HG03432 (cell line): ENCODE measurements at regions not wholly inside any gene's neighbourhood (a gene's known extent, or its start where the extent isn't known, plus 50 kb on each side); places are given as distances from the start of the nearest gene placed in this dataset.

Source experiments
- ATAC-seq: cut with Tn5 transposase; IDR thresholded peaks from one replicate; pipeline ENCODE4 v1.9.1; 2021; ENCODE audit warnings: mild to moderate bottlenecking, moderate library complexity; ENCODE audit not compliant: unreplicated experiment

GRCh38 chr13:33612641-33613638 lies 205.0 kb upstream of the RFC3 start:
- peak; percentile 81 for ATAC-seq

- ATAC-seq = no peak
Measured at GRCh38 chr13:33615436-33615835, 202.5 kb upstream of the RFC3 start.

DNA sequence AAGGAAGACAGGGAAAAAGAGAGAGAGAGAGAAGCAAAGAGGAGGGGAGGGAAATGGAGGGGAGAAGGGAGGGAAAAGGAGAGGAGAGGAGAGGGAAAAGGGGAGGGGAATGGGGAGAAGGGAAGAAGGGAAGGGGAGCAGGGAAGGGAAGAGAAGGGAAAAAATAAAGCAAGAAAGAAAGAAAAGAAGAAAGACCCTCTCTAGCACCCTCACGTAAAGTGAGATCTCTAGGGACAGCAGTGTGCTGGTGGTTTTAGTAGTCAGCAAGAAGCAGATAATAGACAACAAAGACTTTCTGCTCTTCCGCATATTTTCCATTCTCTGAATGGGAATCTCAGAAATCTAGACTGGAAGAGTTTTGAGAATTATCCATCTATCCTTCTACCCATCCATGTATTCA lies 201.8 kb upstream of the RFC3 start:
- ATAC-seq = no peak

DNA sequence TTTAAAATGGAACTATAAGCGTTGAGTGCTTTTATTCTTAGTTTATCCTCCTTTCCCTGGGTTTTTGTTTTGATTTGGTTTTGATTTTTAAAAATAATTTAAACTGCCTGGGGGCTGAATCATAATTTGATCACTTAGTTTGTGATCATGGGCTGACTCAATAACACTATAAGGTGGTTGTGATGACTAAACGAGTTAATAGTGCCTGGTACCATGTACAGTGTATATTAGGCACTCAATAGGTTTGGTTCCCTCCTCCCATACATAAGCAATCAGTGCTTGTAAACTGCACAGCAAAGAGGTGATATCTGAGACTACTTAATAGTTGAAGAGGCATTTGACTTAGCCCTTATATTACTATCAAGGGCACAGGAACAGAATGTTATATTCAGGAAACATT lies 200.9 kb upstream of the RFC3 start:
- no peak for ATAC-seq

- no peak for ATAC-seq
Measured at GRCh38 chr13:33624253-33624652, 193.7 kb upstream of the RFC3 start.

- no peak for ATAC-seq
Measured at GRCh38 chr13:33624740-33625139, 193.2 kb upstream of the RFC3 start.

DNA sequence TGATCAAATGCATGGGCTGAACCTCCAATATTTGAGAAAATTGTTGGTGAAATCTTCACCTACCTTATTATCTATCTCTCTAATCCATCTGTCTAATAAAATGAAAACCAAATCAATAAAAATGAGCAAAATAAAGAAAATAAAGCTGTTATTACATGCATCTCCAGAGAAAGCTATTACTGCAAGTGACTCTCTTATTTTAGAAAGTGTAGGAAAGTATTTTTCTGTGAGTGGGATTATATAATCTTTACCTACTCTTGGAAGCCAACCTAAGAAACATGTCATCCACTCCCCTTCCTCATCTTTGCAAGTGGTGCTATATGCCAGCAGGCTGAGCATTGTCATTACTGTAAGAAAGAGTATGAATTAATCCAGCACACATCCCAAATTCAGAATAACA lies 191.5 kb upstream of the RFC3 start:
- ATAC-seq = no peak

DNA sequence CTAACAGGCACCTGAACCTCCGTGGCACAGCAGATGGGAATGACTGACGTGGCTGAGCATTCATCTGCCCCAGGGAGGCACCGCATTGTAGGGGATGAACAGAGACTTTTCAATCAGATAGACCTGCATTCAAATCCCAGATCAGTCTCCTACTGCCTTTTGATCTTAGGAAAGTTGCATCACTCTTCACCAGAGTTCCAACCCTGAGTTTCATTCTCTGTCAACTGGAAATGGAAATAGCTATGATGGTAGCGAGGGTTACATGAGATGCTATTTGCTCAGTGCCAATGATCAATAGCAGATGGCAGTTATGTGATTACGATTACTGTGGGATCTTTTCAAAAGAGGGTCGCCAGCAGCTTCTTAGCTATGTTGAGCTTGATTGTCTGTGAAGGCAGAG lies 189.3 kb upstream of the RFC3 start:
- ATAC-seq = no peak

GRCh38 chr13:33629605-33630360 lies 188.2 kb upstream of the RFC3 start:
- no peak for ATAC-seq

GRCh38 chr13:33633701-33634545 lies 184.0 kb upstream of the RFC3 start:
- no peak for ATAC-seq

DNA sequence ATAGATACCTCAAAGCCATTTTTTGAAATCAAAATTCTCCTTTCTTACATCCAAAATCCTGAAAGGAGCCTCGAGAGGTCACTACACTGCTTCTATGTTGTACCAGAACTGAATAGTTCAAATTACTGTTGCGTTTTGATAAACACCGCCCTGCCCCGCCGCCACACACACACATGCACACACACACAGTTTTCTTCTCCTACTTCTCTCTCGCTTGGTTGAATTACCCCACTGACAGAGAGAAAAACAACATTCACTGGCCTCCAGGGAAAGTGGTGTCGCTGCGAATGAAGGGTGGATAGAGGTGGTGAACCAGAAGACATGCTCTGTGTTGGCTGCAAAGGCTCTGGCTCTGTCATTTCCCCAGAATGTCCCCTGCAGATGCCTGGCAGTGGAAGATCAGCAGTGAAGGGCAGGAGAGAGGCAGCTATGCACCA lies 183.4 kb upstream of the RFC3 start:
- ATAC-seq = no peak

DNA sequence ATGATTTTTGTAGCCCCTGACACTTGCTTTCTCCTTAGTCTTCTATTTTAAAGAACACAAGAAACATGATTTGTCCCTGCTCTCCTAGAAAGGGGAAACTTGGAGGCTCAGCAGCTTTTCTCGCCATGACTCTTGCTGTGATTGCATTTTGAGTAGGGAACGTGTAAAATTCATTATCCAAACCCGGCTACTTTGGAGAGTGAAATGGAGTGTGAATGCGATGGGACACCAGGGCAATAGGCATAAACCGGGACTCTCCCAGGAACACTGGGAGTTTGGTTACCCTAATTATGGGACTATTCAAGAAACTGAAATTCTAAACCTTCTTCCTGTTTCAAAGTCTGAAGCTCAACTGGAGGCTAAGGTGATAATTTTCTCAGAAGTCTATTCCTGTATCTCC lies 181.7 kb upstream of the RFC3 start:
- ATAC-seq = no peak

GRCh38 chr13:33636955-33637670 lies 180.8 kb upstream of the RFC3 start:
- no peak for ATAC-seq

DNA sequence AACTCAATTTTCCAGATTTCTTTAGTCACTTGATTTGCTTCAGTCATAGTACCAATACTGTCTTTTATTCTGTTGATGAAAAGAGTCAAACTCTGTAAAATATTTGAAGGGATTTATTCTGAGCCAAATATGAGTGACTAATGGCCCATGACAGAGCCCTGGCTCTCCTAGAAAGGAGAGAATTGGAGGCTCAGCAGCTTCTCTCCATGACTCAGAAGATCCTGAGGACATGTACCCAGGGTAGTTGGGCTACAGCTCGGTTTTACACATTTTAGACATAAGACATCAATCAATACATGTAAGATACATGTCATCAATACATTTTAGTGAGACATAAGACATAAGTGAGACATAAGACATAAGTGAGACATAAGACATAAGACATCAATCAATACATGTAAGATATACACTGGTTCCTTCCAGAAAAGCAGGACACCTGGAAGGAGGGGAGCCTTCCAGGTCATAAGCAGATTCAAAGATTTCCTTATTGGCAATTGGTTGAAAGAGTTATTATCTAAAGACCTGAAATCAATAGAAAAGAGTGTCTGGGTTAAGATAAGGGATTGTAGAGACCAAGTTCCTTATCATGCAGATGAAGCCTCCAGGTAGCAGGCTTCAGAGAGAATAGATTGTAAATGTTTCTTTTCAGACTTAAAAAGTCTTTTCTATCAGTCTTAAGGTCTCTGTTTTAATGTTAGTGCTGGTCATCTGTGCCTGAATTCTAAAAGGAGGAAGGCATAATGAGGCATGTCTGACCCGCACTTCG lies 179.8 kb upstream of the RFC3 start:
- no peak for ATAC-seq

DNA sequence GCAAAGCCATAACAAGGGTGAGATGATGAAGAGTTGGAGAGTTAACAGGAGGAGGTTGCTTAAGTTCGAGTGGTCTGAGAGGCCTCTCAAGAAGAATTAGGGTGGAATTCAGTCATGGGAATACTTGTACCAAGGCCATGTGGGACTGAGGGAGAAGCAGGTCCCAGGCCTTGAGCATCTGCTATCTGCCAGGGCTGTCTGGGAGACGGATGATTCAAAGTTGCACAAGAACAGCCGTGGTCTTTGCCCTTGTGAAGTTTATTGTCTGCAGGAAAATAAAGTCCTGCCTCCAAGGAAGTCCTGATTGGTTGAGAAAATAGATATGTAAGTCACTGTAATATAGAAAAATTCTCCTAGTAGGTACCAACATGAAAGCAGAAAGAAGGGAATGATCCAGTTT lies 178.8 kb upstream of the RFC3 start:
- no peak for ATAC-seq

GRCh38 chr13:33639626-33640080 lies 178.3 kb upstream of the RFC3 start:
- ATAC-seq = peak; percentile 68

- ATAC-seq = no peak
Measured at GRCh38 chr13:33640832-33641231, 177.1 kb upstream of the RFC3 start.

DNA sequence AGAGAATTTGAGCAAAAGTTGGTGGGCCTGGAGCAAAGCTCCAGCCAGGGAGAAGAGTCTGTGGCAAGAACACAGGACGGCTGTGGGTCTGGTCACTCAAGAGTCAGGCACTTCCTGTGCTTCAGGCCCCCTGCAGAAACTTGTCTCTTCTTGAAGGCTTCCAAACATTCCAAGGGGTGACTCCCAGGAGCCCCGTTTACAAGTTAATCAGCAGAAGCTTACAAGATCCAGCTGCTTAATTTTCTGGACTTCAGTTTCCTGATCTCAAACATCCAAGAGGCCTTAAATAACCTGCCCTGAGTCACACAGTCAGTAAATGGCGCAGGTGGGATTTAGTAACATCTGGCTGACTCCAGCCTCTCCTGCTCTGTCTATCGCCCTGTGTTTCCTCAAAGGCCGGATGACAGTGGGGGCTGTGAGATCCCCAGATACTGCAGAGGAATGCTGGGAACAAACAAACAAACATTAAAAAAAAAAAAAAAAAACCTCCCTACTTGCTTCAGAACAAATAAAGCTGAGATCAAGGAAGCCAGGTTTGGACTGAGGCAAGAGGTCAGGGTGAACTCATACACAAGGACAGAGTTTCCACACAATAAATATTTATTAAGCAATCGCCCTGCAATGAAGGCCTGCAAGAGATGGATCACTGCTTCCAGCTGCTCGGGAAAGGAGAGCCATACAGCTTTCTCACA lies 175.4 kb upstream of the RFC3 start:
- ATAC-seq = no peak
